Hepatocyte (in vitro differentiated cells): ENCODE measurements at regions not wholly inside any gene's neighbourhood (a gene's known extent, or its start where the extent isn't known, plus 50 kb on each side); places are given as distances from the start of the nearest gene placed in this dataset.

Source experiments
- EZH2 ChIP-seq: fragments of 200-600 bp; sonication (generic); IDR thresholded peaks from 2 replicates; pipeline ENCODE4 v1.6.1; 2016; ENCODE audit warnings: antibody characterized with exemption, mild to moderate bottlenecking, borderline replicate concordance
- EZH2phosphoT487 ChIP-seq: fragments of 200-600 bp; sonication (generic); IDR thresholded peaks from one replicate; pipeline ENCODE4 v1.6.1; 2018; ENCODE audit warnings: antibody characterized with exemption, mild to moderate bottlenecking, low read depth, moderate library complexity; ENCODE audit not compliant: unreplicated experiment, severe bottlenecking
- TF ChIP-seq, protein P1 (sequence below): fragments of 200-600 bp; sonication (generic); IDR thresholded peaks from 2 replicates; pipeline ENCODE4 v1.5.1; 2016; ENCODE audit warnings: antibody characterized with exemption, mild to moderate bottlenecking; ENCODE audit not compliant: poor library complexity

DNA sequence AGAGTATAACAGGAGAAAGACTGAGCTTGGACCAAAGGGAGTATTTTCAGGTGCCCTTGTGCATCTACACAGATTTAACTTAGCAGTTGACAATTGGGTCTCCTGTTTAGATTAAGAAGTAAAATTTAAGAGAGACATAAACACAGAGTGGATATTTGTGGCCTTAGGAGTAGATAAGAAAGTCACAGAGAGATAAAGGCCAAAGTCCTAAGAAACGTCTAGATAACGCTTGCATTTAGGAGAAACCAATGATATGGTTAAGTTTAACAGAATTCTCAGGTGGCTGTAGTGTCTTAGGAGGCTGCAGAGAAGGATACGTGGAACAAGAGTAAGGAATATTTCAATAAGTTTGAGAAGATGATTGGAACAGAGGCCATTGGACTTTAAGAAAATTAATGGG is 155.0 kb upstream of the DAB2 start:
- no peak for TF ChIP-seq EZH2
- TF ChIP-seq, protein P1, sequence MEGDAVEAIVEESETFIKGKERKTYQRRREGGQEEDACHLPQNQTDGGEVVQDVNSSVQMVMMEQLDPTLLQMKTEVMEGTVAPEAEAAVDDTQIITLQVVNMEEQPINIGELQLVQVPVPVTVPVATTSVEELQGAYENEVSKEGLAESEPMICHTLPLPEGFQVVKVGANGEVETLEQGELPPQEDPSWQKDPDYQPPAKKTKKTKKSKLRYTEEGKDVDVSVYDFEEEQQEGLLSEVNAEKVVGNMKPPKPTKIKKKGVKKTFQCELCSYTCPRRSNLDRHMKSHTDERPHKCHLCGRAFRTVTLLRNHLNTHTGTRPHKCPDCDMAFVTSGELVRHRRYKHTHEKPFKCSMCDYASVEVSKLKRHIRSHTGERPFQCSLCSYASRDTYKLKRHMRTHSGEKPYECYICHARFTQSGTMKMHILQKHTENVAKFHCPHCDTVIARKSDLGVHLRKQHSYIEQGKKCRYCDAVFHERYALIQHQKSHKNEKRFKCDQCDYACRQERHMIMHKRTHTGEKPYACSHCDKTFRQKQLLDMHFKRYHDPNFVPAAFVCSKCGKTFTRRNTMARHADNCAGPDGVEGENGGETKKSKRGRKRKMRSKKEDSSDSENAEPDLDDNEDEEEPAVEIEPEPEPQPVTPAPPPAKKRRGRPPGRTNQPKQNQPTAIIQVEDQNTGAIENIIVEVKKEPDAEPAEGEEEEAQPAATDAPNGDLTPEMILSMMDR = no peak
- no peak for TF ChIP-seq EZH2phosphoT487
